ENCODE measurements at regions not wholly inside any gene's neighbourhood (a gene's known extent, or its start where the extent isn't known, plus 50 kb on each side); places are given as distances from the start of the nearest gene placed in this dataset.

DNA sequence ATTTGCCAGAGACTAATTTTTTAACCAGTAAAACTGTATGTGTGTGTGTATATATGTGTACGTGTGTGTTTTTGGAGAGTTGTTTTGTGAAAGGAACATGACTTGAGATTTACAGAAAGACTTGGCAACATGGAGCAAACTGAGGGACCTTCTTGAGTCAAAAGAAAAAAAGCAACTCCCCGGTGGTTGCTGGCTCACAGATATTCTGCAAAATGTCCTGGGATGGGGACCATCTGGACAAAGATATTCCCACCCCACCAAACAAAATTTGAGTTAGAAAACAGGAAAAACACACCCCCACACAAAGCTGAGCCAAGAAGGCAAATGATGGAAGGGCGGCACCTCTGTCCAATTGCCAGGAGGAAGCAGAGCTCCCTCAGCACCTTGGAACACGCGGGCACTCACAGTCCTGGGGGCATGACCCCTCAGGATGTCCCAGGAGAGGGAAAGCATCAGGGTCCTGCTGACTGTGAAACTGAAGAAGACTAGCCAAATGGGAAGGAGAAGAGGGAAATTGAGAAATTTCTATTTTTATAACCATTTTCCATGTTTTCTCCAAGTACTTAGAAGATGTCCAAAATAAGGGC, 290.2 kb upstream of the ACVR2A start:
- no peak for DNase-seq (ENCODE audit: low read depth in 4 of 4, low spot score in 1 of 4)

DNA sequence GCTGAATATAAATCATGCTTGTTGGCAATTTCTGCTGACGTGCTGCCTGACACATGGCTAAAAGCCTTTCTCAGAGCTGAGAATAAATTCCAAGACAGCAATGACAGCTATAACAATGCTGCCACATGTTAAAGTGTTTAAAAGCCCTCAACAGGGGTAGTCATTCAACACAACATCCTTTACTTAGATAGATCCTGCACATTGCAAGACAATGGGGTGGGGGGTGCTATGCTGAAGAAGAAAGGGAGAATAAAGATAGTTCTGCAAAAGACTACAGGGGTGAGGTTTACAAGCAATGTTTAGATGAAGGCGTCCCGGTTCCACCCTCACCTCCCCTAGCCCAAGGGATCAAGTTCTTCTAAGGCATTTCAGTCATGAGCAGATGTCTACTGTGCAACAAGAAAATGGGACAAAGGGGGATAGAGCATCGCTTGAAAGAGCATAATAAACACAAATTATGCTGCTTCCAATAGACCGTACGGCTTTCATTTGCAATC, 291.0 kb upstream of the ACVR2A start:
- DNase-seq (ENCODE audit: low read depth in 4 of 4, low spot score in 1 of 4), result no peak

DNA sequence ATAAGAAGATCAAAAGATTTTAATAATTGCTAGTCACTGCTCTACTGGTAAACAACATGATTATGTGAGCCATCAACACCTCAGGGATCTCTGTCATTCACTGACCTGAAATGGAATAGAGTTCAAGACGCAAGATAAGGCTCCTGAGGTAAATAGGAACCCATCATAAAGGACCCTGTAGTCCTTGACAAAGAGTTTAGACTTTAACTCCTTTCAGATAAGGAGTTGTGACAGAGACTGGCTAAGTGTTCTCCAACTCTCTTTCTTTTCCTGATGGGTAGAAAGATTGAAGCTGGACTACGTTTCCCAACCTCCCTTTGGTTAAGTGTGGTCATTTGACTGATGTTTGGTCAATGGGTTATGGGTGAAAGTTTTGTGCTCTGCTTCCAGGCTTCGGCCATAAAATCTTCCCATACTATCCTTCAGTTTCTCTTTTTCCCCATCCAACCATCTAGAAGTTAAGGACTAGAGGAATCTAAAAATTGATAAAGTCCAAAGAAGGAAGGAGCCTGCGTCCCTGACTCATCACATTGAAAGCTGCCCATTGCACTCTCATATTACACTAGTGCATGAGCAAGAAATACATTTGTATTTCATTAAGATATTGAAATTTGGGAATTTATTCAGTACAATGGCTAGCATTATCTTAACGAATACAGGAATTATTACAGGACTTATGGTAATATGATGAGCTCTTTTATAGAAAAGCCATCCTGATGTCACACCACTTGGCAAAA, 293.7 kb upstream of the ACVR2A start:
- DNase-seq (ENCODE audit: low read depth in 4 of 4, low spot score in 1 of 4), result no peak

DNA sequence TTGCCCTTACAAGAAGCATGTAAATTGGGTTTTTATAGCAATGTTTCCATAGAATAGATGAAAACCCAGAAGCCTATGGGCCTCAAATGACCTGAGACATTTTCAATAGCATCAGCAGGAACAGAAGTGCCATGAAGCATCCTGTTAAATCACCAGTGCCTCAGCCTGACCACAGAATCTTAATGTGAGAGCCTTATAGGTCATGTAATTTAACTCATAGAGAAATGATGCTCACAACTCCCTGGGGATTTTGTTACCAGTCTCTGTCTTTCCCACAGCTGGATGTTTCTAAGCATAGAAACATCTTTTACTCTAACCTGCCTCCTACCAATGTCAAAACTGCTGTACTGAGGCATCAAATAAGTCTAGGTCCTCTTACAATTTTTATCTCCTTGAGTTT, 295.8 kb upstream of the ACVR2A start:
- DNase-seq (ENCODE audit: low read depth in 4 of 4, low spot score in 1 of 4), result no peak

- no peak for DNase-seq (ENCODE audit: low read depth in 4 of 4, low spot score in 1 of 4)
These were observed 296.4 kb upstream of the ACVR2A start for GRCh38 chr2:147548451-147548850.

- DNase-seq (ENCODE audit: low read depth in 4 of 4, low spot score in 1 of 4), result no peak
These were observed 297.4 kb upstream of the ACVR2A start for GRCh38 chr2:147547440-147547839.

DNA sequence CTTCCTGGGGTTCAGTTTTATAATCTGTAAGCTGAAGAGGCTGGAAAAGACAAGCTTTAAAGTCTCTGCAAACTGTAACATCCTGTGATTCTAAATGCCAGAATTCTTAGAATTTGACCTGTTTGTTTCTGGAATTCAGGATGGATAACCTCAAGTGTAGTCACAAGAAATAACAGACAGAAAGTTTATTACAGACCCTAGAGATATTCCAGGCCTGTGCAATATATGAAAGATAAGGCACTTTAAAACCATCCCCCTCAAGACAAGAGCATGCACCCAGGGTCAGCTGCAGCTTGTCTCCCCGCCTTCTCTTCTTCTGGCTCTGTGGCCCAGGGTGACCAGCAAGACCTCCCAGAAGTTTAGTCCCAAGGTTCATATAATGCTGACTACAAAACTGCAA, 298.7 kb upstream of the ACVR2A start:
- no peak for DNase-seq (ENCODE audit: low read depth in 4 of 4, low spot score in 1 of 4)

GRCh38 chr2:147543056-147543455, 301.8 kb upstream of the ACVR2A start:
- no peak for DNase-seq (ENCODE audit: low read depth in 4 of 4, low spot score in 1 of 4)

DNA sequence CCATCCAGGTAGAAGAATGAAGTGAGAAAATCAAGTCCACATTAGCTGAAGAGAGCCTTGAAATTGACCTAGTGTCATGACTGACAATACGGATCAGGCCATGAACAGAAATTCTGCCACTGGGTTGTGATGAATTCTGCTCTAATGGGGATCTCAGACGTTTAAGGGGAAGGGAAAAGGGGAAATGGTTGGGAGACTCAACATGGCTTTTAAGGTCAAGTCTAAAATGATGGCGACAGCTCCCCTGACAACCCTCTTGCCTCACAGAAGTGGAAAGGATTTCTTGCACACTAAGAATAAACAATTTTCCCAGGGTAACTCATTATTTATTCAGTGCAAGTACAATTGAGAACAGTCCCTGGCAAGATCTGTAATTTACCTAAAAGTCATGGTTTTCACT, 302.5 kb upstream of the ACVR2A start:
- no peak for DNase-seq (ENCODE audit: low read depth in 4 of 4, low spot score in 1 of 4)

GRCh38 chr2:147541314-147541713, 303.5 kb upstream of the ACVR2A start:
- no peak for DNase-seq (ENCODE audit: low read depth in 4 of 4, low spot score in 1 of 4)

DNA sequence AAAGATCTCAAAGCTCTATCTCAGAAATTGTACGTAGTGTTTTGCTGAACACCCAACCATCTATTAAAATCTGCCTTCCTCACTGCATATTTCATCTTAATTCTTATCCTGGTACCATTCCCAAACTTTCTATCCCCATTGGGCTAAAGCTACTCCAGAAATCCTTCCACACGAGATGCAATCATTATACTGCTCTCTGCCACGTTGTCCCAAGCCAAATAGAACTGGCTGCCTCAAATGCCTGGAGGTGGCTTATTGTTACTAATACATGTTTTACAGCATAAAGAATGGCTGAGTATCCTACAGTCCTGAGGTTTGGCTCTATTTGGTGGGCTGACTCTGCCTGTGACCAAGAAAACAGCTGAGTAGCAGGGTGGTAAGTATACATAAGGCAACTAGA, 306.0 kb upstream of the ACVR2A start:
- DNase-seq (ENCODE audit: low read depth in 4 of 4, low spot score in 1 of 4), result no peak

DNA sequence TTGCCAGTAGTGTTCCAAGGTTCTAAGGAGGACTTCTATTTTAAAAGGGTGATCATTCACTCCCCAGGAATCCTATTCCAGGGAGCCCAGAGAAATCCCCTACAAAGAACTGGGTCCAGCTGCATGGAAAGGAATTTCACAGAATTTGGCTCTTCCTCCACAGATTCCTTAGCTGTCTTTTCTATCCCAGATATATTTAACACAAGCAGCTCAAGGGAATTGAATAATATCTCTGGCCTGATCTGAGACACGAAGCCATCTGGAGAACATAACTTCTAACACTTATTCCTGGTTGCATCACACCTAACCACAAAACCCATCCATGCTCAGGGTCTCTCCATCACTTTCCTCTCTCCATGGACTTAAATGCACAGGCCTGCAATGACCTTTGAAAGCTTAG, 306.7 kb upstream of the ACVR2A start:
- DNase-seq (ENCODE audit: low read depth in 4 of 4, low spot score in 1 of 4), result no peak

GRCh38 chr2:147531269-147531668, 313.6 kb upstream of the ACVR2A start:
- no peak for DNase-seq (ENCODE audit: low read depth in 4 of 4, low spot score in 1 of 4)

- no peak for DNase-seq (ENCODE audit: low read depth in 4 of 4, low spot score in 1 of 4)
These were observed 314.8 kb upstream of the ACVR2A start for GRCh38 chr2:147530033-147530432.

GRCh38 chr2:147525819-147526489, 318.9 kb upstream of the ACVR2A start:
- DNase-seq (ENCODE audit: low read depth in 4 of 4, low spot score in 1 of 4), result no peak

DNA sequence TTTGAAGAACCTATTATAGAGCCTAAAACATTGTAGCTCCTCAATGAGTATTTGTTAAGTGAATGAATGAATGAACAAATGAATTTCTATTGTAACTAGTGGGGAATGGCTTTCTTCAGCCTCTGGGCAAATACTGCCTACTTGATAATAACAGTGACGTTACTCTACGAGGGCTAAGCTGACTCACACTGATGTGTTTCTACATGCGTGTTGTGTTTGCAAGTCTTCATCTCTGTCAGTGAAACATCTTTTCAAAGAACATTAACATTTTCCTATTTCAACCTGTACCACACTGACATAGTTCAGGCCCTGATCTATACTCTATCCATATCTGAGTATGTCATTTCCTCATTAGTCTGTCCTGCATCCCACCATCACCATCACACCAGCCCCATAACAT, 319.9 kb upstream of the ACVR2A start:
- DNase-seq (ENCODE audit: low read depth in 4 of 4, low spot score in 1 of 4), result no peak

DNA sequence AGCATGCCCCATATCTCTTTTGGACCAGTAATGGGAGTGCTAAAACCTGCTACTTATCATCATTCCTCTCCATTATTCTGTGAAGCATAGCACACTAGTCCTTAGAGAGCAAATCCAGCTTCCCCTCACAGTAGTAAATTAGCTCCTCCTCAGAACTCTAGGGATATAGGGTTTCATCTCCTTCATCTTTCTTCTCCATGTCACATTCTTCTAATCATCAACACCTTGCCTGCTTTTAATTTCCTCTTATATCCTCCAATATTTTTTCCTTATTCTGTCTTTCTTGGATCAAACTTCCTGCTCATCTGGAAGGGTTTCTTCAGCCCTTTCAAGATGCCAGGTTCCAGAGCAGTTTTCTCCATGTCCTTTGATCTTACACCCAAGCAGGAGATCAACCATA, 321.4 kb upstream of the ACVR2A start:
- no peak for DNase-seq (ENCODE audit: low read depth in 4 of 4, low spot score in 1 of 4)

DNA sequence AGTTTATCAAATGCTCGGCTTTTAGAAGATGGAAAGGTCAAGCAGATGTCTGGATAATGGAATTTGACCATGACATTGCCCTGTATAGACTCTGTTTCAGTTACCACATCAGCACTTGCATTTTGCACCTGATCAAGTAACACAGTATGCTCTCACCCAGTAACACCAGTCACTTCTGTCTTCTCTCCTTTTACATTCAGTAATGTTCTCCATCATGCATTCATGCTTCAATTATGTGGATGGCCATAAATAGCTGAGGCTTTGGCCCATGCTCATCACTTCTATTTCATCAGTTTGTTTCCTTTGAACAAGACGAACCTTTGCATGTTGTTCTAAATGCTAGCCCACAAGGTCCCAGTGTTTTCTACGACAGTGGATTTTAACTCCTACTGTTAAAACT, 322.9 kb upstream of the ACVR2A start:
- DNase-seq (ENCODE audit: low read depth in 4 of 4, low spot score in 1 of 4), result no peak

DNA sequence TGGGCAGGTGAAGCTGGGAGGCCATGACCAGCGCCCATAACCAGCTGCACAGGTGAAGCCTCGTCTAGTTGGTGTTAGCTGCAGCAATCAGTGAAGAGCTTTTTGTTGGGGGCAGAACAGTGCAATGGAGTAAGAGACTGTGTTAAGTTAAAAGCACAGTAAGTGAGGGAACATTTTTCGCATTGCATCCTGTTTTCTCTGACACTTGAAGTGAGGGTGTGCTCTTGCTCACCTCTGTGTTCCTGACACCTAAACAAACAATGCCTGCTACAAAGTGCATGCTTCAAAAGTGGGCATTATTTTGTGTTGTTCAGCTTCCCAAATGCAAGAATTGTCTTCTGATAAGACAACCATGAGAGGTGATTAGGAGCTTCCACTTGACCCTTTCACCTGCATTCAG, 324.0 kb upstream of the ACVR2A start:
- no peak for DNase-seq (ENCODE audit: low read depth in 4 of 4, low spot score in 1 of 4)

DNA sequence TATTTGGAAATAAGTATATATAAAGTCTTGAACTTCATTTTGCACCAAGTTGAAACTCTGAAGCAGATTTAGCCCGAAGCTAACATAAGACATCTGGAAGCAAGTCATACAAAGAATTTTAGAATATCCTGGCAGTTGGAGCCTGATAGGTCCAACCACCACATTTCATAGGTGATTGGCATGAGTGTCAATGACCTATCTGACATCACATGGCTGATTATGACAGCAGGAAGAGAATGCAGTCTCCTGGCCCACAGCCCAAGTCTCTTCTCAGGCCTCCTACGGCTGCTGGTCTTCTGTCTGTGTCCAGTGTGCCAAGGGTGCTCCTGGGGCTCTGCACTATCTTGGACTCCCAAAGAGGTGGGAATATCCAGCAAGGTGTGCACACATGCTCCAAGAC, 325.7 kb upstream of the ACVR2A start:
- DNase-seq (ENCODE audit: low read depth in 4 of 4, low spot score in 1 of 4), result no peak

DNA sequence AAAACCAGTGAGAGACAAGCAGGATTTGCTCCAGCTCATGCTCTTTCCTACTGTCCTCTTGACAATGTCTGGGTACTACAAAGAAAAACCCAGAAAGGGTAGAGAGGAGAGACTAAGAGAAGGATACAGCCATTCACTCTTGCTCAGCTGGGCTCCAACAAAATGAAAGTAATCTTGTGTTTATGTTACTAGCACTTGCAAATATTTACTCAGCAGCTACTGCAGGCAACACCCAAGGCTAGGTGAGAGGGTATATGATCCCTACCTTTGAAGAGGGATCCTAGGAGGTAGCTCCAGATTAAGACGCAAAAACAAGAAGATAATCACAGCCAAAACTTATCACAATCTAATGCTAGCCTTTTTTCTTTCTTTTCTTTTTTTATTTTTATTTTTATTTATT, 329.6 kb upstream of the ACVR2A start:
- DNase-seq (ENCODE audit: low read depth in 4 of 4, low spot score in 1 of 4), result no peak

DNA sequence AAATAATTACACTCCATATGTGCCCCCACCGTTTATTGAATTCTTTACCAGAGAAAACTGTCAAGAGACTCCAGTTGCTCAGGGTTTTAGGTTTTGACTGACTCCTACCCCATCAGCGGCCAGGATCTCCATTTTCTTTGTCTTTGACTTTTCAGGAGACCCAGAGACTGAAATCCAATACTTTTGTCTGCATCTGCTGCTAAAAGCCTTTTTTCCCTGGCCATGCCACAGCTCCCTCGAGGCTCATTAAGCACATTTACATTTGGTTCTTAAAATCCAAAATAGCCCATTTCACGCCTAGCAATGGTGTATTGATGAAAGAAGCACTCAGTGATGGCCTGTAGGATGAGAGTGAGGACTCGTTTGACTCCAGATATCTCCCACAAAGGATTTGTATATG, 332.6 kb upstream of the ACVR2A start:
- no peak for DNase-seq (ENCODE audit: low read depth in 4 of 4, low spot score in 1 of 4)

Measured in stimulated activated CD4-positive, alpha-beta T cell treated with anti-CD3 and anti-CD28 coated beads, Interleukin-1b, Interleukin-23, amount 100 ng/mL, for 24 hours (primary cell).